Mammary epithelial cell (primary cell): ENCODE measurements at regions not wholly inside any gene's neighbourhood (a gene's known extent, or its start where the extent isn't known, plus 50 kb on each side); places are given as distances from the start of the nearest gene placed in this dataset.

Source experiments
- CTCF ChIP-seq, 2 donors: IDR thresholded peaks in 1 of 2; conservative IDR thresholded peaks in 1 of 2; 2 replicates each; pipeline ENCODE4 v1.5.1; 2011 to 2012; ENCODE audit warnings: inconsistent platforms in 2 of 2, low read length in 2 of 2, mild to moderate bottlenecking in 2 of 2, control low read depth in 1 of 2, low read depth in 1 of 2; ENCODE audit not compliant: insufficient read depth in 1 of 2; ENCODE audit errors: extremely low read depth in 1 of 2
- EZH2 ChIP-seq: IDR thresholded peaks from 2 replicates; pipeline ENCODE4 v1.6.1; 2012; ENCODE audit warnings: low read length, inconsistent platforms, borderline replicate concordance

GRCh38 chr14:37726708-37727107 lies 131.3 kb downstream of the TTC6 start:
- TF ChIP-seq CTCF (conservative IDR thresholded peaks at IDR 0.05 in 1 of 2, IDR thresholded peaks at IDR 0.05 in 1 of 2; ENCODE audit: extremely low read depth in 1 of 2, insufficient read depth in 1 of 2, low read depth in 1 of 2, low read length in 2 of 2): no peak
- no peak for TF ChIP-seq EZH2
